GM12878 (cell line): ENCODE measurements at regions not wholly inside any gene's neighbourhood (a gene's known extent, or its start where the extent isn't known, plus 50 kb on each side); places are given as distances from the start of the nearest gene placed in this dataset.

Experiments
- ATAC-seq: fragments of 200-7000 bp; cut with Tn5 transposase; 3 replicates; pipeline ENCODE4 v1.9.1; 2020; ENCODE audit warnings: mild to moderate bottlenecking, moderate library complexity
- BruUV-seq: library from RNA; stranded (reverse); fragments of 400-500 nt; replicated peaks from 2 replicates; lab custom pipeline; 2021; lab: Mats Ljungman, UMichigan
- CTCF ChIA-PET: fragments of 300-600 bp; sonication (Branson Sonifier 250); formaldehyde crosslinking; extraction: SDS; loops from one replicate; lab custom pipeline; 2021; ENCODE audit warnings: inconsistent platforms; lab: Yijun Ruan, JAX
- POLR2A ChIA-PET: fragments of 350-600 bp; formaldehyde crosslinking; extraction: SDS; loops from one replicate; lab custom pipeline; 2021; ENCODE audit warnings: inconsistent platforms; lab: Charles Lee
- RAD21 ChIA-PET: fragments of 300-600 bp; sonication (Branson Sonifier 250); formaldehyde crosslinking; loops from one replicate; lab custom pipeline; 2023; ENCODE audit warnings: antibody characterized with exemption; ENCODE audit not compliant: unreplicated experiment; lab: Charles Lee
- SMC1A ChIA-PET: fragments of 300-600 bp; sonication (Branson Sonifier 250); formaldehyde crosslinking; loops from one replicate; lab custom pipeline; 2023; ENCODE audit not compliant: unreplicated experiment, uncharacterized antibody; lab: Charles Lee
- DNase-seq: peaks from one replicate; pipeline ENCODE4 v3.0.0-alpha.2; 2011; ENCODE audit warnings: low read depth, low spot score
- FAIRE-seq: peaks from 3 replicates; lab custom pipeline; 2011; peaks lifted over from hg19 to GRCh38; lab: Jason Lieb, UNC
- H2AFZ ChIP-seq: 2 replicates; pipeline ENCODE4 v1.6.0; 2011; ENCODE audit warnings: low read depth, low read length, control low read depth; ENCODE audit not compliant: control insufficient read depth
- H3K27ac ChIP-seq: 2 replicates; pipeline ENCODE4 v1.5.1; 2011; ENCODE audit warnings: control low read depth; ENCODE audit not compliant: control insufficient read depth, insufficient read depth
- H3K27me3 ChIP-seq, 2 experiments: replicated peaks in 1 of 2; 2 replicates each; pipeline versions ENCODE4 v1.6.0 to v1.6.1; 2011; ENCODE audit warnings: low read length in 1 of 2; ENCODE audit not compliant: control insufficient read depth in 2 of 2, insufficient read depth in 2 of 2
- H3K36me3 ChIP-seq, 2 experiments: 2 replicates each; pipeline ENCODE4 v1.5.1; 2011; ENCODE audit warnings: low read length in 1 of 2; ENCODE audit not compliant: control insufficient read depth in 2 of 2, insufficient read depth in 2 of 2
- H3K4me1 ChIP-seq: 2 replicates; pipeline ENCODE4 v1.6.1; 2011; ENCODE audit warnings: mild to moderate bottlenecking, low read length, moderate library complexity, mixed read lengths; ENCODE audit not compliant: control insufficient read depth, insufficient read depth
- H3K4me2 ChIP-seq: 2 replicates; pipeline ENCODE4 v1.6.0; 2011; ENCODE audit warnings: control low read depth; ENCODE audit not compliant: control insufficient read depth, insufficient read depth
- H3K4me3 ChIP-seq: fragments of 200-600 bp; sonication (generic); 2 replicates; pipeline ENCODE4 v1.5.1; 2016
- H3K79me2 ChIP-seq: 2 replicates; pipeline ENCODE4 v1.6.0; 2011; ENCODE audit warnings: low read length; ENCODE audit not compliant: control insufficient read depth, insufficient read depth
- H3K9ac ChIP-seq: 2 replicates; pipeline ENCODE4 v1.8.0; 2011; ENCODE audit warnings: low read length, control low read depth, mixed read lengths; ENCODE audit not compliant: control insufficient read depth, insufficient read depth
- H3K9me3 ChIP-seq: replicated peaks from 3 replicates; pipeline ENCODE4 v1.5.1; 2011; ENCODE audit warnings: mild to moderate bottlenecking, low read length; ENCODE audit not compliant: control insufficient read depth, insufficient read depth
- H4K20me1 ChIP-seq: 2 replicates; pipeline ENCODE4 v1.6.0; 2011; ENCODE audit not compliant: control insufficient read depth, insufficient read depth
- ASH2L ChIP-seq: fragments of 300-600, 200-600 bp; sonication (generic); IDR thresholded peaks from 2 replicates; pipeline ENCODE4 v1.6.1; 2017; ENCODE audit warnings: low read depth, mild to moderate bottlenecking, borderline replicate concordance
- ATF2 ChIP-seq: IDR thresholded peaks from 2 replicates; pipeline ENCODE4 v1.6.1; 2012; ENCODE audit warnings: low read length, inconsistent platforms
- CHD4 ChIP-seq: fragments of 200-600 bp; sonication (generic); IDR thresholded peaks from 2 replicates; pipeline ENCODE4 v1.6.1; 2016; ENCODE audit warnings: mild to moderate bottlenecking
- CTCF ChIP-seq, 3 experiments: IDR thresholded peaks in 2 of 3; conservative IDR thresholded peaks in 1 of 3; 2 replicates each; pipeline ENCODE4 v1.5.1; 2011; ENCODE audit warnings: low read depth in 3 of 3, low read length in 3 of 3, mild to moderate bottlenecking in 3 of 3, control low read depth in 2 of 3, moderate library complexity in 2 of 3, inconsistent platforms in 1 of 3, mixed read lengths in 1 of 3; ENCODE audit not compliant: control insufficient read depth in 2 of 3, insufficient read depth in 1 of 3; ENCODE audit errors: extremely low read depth in 1 of 3
- FOXM1 ChIP-seq: IDR thresholded peaks from 2 replicates; pipeline ENCODE4 v1.6.1; 2012; ENCODE audit warnings: low read depth, mild to moderate bottlenecking, inconsistent platforms, low read length, moderate library complexity
- GATAD2B ChIP-seq: fragments of 450-650 bp; conservative IDR thresholded peaks from 2 replicates; pipeline ENCODE4 v1.6.1; 2017; ENCODE audit warnings: low read depth, mild to moderate bottlenecking, moderate library complexity
- KAT2A ChIP-seq: conservative IDR thresholded peaks from 2 replicates; pipeline ENCODE4 v1.6.1; 2011; ENCODE audit warnings: low read depth, low read length; ENCODE audit not compliant: control insufficient read depth
- MXI1 ChIP-seq: fragments of 150-350 bp; IDR thresholded peaks from 2 replicates; pipeline ENCODE4 v1.6.1; 2011; ENCODE audit warnings: low read depth, mild to moderate bottlenecking, inconsistent platforms, low read length, improper control_type of control experiment
- NFYA ChIP-seq: IDR thresholded peaks from 2 replicates; pipeline ENCODE4 v1.6.1; 2011; ENCODE audit warnings: low read depth, mild to moderate bottlenecking, low read length, improper control_type of control experiment, borderline replicate concordance
- PAX8 ChIP-seq: fragments of 450-650 bp; IDR thresholded peaks from 2 replicates; pipeline ENCODE4 v1.6.1; 2017; ENCODE audit warnings: mild to moderate bottlenecking, moderate library complexity
- POU2F2 ChIP-seq: IDR thresholded peaks from 3 replicates; pipeline ENCODE4 v1.6.1; 2011; ENCODE audit warnings: low read depth, mild to moderate bottlenecking, low read length, borderline replicate concordance
- RCOR1 ChIP-seq: conservative IDR thresholded peaks from 2 replicates; pipeline ENCODE4 v1.6.1; 2012; ENCODE audit warnings: low read depth, low read length, improper control_type of control experiment
- SIN3A ChIP-seq: IDR thresholded peaks from 2 replicates; pipeline ENCODE4 v1.6.1; 2012; ENCODE audit warnings: low read depth, low read length, improper control_type of control experiment
- TCF7 ChIP-seq: IDR thresholded peaks from 2 replicates; pipeline ENCODE4 v1.6.1; 2014; ENCODE audit warnings: antibody characterized with exemption, borderline replicate concordance
- WGBS: methylation state at CpG from one replicate; pipeline ENCODE4 v1.1.6; 2016; ENCODE audit warnings: low lambda C conversion rate; ENCODE audit not compliant: insufficient replicate concordance, insufficient coverage; ENCODE audit errors: missing lambda C conversion rate; 5-methylcytosine and 5-hydroxymethylcytosine counted together
- in situ Hi-C: fragments of 300-500 bp; cut with MboI; formaldehyde crosslinking; loops from 9 replicates; pipeline ENCODE4 v1.14.3; 2018; ENCODE audit warnings: mixed read lengths
- intact Hi-C: fragments of 100-400 bp; cut with micrococcal nuclease; formaldehyde crosslinking; loops from one replicate; pipeline ENCODE4 v1.14.2; 2022; ENCODE audit not compliant: unreplicated experiment

GRCh38 chr2:200041639-200042038, 86.3 kb downstream of the MAIP1 start:
- FAIRE-seq: no peak
- CTCF ChIA-PET: no interaction called here

More at GRCh38 chr2:200041639-200042038, 86.3 kb downstream of the MAIP1 start:
- RAD21 ChIA-PET: no interaction called here
- H4K20me1 ChIP-seq: no peaks in the 10 kb centered on the region
- H3K36me3 ChIP-seq: no peaks in the 10 kb centered on the region
- no TSS peak for BruUV-seq
- ATAC-seq: no peak
- H3K4me3 ChIP-seq: no peak overlapping the region
- 29% methylated on average over 2 of the region's 2 CpGs for WGBS
- TF ChIP-seq TCF7: no peak
- TF ChIP-seq POU2F2: no peak
- no peak for TF ChIP-seq CTCF (IDR thresholded peaks at IDR 0.05 in 2 of 3, conservative IDR thresholded peaks at IDR 0.05 in 1 of 3; ENCODE audit: control insufficient read depth in 2 of 3, extremely low read depth in 1 of 3, insufficient read depth in 1 of 3, low read depth in 3 of 3, low read length in 3 of 3)
- TF ChIP-seq KAT2A: no peak
- TF ChIP-seq FOXM1: no peak
- TF ChIP-seq RCOR1: no peak
- no peak for TF ChIP-seq GATAD2B
- no peak for TF ChIP-seq PAX8
- no peak for TF ChIP-seq ASH2L
- no peak for TF ChIP-seq CHD4
- no peak for TF ChIP-seq ATF2
- TF ChIP-seq SIN3A: no peak
- TF ChIP-seq NFYA: no peak
- TF ChIP-seq MXI1: no peak
- POLR2A ChIA-PET: no interaction called here
- H3K79me2 ChIP-seq: no peaks in the 10 kb centered on the region
- no peak overlapping the region for H3K9ac ChIP-seq
- SMC1A ChIA-PET: no interaction called here
- H3K9me3 ChIP-seq: no peaks in the 10 kb centered on the region; the same call in 2 of the 3 replicates
- no peaks in the 10 kb centered on the region for H3K4me1 ChIP-seq
- in situ Hi-C loops: no loop called here
- H3K27me3 ChIP-seq: no peaks in the 10 kb centered on the region
- DNase-seq: no peak
- H3K27ac ChIP-seq: no peak overlapping the region
- intact Hi-C loops: no loop called here
- H2AFZ ChIP-seq: no peak overlapping the region
- H3K4me2 ChIP-seq: no peak overlapping the region
